ENCODE measurements at regions not wholly inside any gene's neighbourhood (a gene's known extent, or its start where the extent isn't known, plus 50 kb on each side); places are given as distances from the start of the nearest gene placed in this dataset.

DNA sequence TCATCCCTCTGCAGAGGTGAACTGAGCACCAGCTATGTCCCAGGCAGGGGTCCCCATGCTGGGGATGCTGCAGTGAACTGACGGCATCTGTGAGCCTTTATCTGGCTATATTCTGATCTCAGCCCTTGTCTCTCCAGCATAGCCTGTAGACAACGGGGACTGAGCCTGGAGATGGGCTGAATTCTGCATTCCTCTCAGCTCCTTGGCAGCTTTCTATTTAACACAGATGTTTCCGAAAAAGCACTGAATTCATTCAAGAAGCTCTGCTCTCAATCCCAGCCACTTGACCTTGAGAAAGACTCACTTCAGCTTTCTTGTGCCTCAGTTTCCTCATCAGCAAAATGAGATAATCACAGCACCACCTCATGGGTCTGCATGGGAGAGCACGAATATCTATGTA is 204.4 kb upstream of the PMEPA1 start:
- Histone ChIP-seq H3K4me3 (ENCODE audit: control insufficient read depth in 2 of 3, extremely low read depth in 1 of 3, insufficient read depth in 2 of 3, low read depth in 1 of 3, low read length in 3 of 3) (no peak overlapping the region), H4K20me1 (ENCODE audit: control insufficient read depth, extremely low read depth, insufficient read depth, low read length) (no peaks in the 10 kb centered on the region), H3K36me3 (ENCODE audit: control insufficient read depth in 2 of 2, extremely low read depth in 1 of 2, insufficient read depth in 2 of 2, low read length in 2 of 2) (no peaks in the 10 kb centered on the region), H2AFZ (ENCODE audit: control insufficient read depth, low read length) (no peak overlapping the region), H3K9me3 (ENCODE audit: control insufficient read depth, low read depth, low read length) (no peaks in the 10 kb centered on the region), H3K4me1 (ENCODE audit: control insufficient read depth, extremely low read depth, insufficient read depth, low read length) (no peaks in the 10 kb centered on the region), H3K9me1 (ENCODE audit: control insufficient read depth, extremely low read depth, insufficient read depth, low read length) (no peaks in the 10 kb centered on the region), H3K4me2 (ENCODE audit: control insufficient read depth, extremely low read depth, insufficient read depth, low read depth, low read length) (no peak overlapping the region), H3K9ac (ENCODE audit: control insufficient read depth, extremely low read depth, insufficient read depth, low read length) (no peak overlapping the region), H3K27ac (ENCODE audit: control insufficient read depth, insufficient read depth, low read length) (no peak overlapping the region), H3K27me3 (ENCODE audit: control insufficient read depth, extremely low read depth, insufficient read depth, low read length) (peaks cover 77% of the 10 kb centered on the region), H3K79me2 (ENCODE audit: control insufficient read depth, insufficient read depth, low read length) (no peaks in the 10 kb centered on the region)
- FAIRE-seq (no peak), DNase-seq (ENCODE audit: low read depth, low spot score) (no peak)
- no peak for TF ChIP-seq CTCF (optimal IDR thresholded peaks at IDR 0.05 in 1 of 3, IDR thresholded peaks at IDR 0.05 in 1 of 3, conservative IDR thresholded peaks at IDR 0.05 in 1 of 3; ENCODE audit: extremely low read depth in 1 of 3, insufficient read depth in 2 of 3, low read length in 3 of 3)
- no peak for TF ChIP-seq EZH2 (IDR thresholded peaks at IDR 0.05; ENCODE audit: low read length)
- dilution Hi-C loops (cut with MboI; ENCODE audit: extremely low pct_ligation_motif_present, low sequenced_read_pairs), result no loop called here

DNA sequence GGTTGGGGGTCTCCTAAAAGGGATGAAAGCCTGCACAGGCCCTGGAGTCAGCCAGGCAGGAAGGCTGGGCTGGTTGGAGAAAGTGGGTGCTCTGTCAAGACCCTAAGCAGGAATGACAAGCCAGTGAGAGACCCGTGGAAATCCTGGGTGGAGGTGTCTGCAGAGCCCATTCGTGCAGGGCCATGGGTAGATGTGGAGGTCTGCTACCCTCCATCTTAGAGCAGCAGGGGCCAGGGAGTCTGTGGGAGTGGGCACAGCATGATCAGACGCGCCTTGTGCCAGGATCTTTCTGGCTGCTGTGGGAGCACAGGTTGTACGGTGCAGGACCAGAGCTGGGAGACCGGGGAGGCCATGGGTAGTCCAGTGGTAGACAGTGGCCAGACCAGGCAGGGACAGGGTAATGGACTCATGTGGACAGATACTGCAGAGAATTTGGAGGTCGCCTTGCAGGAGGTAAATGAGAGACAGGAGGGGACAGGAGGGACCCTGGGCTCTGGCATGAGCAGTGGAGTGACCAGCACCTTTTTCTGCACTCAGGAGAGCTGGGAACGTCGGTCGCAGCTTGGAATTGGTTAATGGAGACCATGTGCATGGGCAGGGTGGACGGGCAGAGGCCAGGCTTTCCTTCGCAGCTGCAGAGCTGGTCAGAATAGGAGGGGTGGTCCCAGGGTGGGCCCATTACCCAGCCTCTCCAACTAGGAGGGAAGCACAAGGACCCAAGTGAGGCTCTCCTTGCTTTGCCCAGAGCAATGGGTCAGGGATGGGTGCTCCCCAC is 203.5 kb upstream of the PMEPA1 start:
- Histone ChIP-seq H2AFZ (ENCODE audit: control insufficient read depth, low read length) (no peak overlapping the region), H3K79me2 (ENCODE audit: control insufficient read depth, insufficient read depth, low read length) (no peaks in the 10 kb centered on the region), H3K9ac (ENCODE audit: control insufficient read depth, extremely low read depth, insufficient read depth, low read length) (no peak overlapping the region), H3K9me3 (ENCODE audit: control insufficient read depth, low read depth, low read length) (no peaks in the 10 kb centered on the region), H3K27me3 (ENCODE audit: control insufficient read depth, extremely low read depth, insufficient read depth, low read length) (peaks cover 78% of the 10 kb centered on the region), H4K20me1 (ENCODE audit: control insufficient read depth, extremely low read depth, insufficient read depth, low read length) (no peaks in the 10 kb centered on the region), H3K4me2 (ENCODE audit: control insufficient read depth, extremely low read depth, insufficient read depth, low read depth, low read length) (no peak overlapping the region), H3K4me3 (ENCODE audit: control insufficient read depth in 2 of 3, extremely low read depth in 1 of 3, insufficient read depth in 2 of 3, low read depth in 1 of 3, low read length in 3 of 3) (no peak overlapping the region), H3K9me1 (ENCODE audit: control insufficient read depth, extremely low read depth, insufficient read depth, low read length) (no peaks in the 10 kb centered on the region), H3K4me1 (ENCODE audit: control insufficient read depth, extremely low read depth, insufficient read depth, low read length) (no peaks in the 10 kb centered on the region), H3K27ac (ENCODE audit: control insufficient read depth, insufficient read depth, low read length) (no peak overlapping the region), H3K36me3 (ENCODE audit: control insufficient read depth in 2 of 2, extremely low read depth in 1 of 2, insufficient read depth in 2 of 2, low read length in 2 of 2) (no peaks in the 10 kb centered on the region)
- no peak for TF ChIP-seq EZH2 (IDR thresholded peaks at IDR 0.05; ENCODE audit: low read length)
- no peak for TF ChIP-seq CTCF (optimal IDR thresholded peaks at IDR 0.05 in 1 of 3, IDR thresholded peaks at IDR 0.05 in 1 of 3, conservative IDR thresholded peaks at IDR 0.05 in 1 of 3; ENCODE audit: extremely low read depth in 1 of 3, insufficient read depth in 2 of 3, low read length in 3 of 3)
- FAIRE-seq (no peak), DNase-seq (ENCODE audit: low read depth, low spot score) (no peak)
- dilution Hi-C loops (cut with MboI; ENCODE audit: extremely low pct_ligation_motif_present, low sequenced_read_pairs), result no loop called here
